Kidney tubule cell (primary cell): ENCODE measurements at regions not wholly inside any gene's neighbourhood (a gene's known extent, or its start where the extent isn't known, plus 50 kb on each side); places are given as distances from the start of the nearest gene placed in this dataset.
"Not testable (repeated sequence)": the region's sequence is repeated elsewhere in the genome, so short reads cannot be mapped to it uniquely, and the experiment has no call there.

Experiments
- DNase-seq: peaks from one replicate; pipeline ENCODE4 v3.0.0-alpha.2; 2018; ENCODE audit warnings: low spot score

DNA sequence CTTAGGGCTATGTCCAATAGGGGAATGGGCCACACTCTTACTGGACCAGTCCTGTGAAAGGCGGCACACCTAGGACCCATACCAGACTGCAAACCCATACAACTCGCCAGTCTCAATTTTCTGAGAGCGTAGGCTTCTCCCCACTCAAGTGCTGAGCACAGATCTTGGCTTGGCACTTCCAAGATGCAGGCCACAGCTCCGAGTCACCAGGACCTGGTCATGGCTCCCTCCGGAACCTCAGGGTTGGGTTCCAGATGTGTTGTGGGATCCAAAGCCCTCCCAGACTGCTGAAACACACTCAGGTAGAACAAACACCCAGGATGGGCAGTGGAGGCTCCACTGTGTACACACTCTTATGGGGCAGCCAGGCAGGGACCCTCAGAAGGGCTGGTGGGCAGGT lies 103.3 kb downstream of the TMEM144 start:
- DNase-seq: no peak

DNA sequence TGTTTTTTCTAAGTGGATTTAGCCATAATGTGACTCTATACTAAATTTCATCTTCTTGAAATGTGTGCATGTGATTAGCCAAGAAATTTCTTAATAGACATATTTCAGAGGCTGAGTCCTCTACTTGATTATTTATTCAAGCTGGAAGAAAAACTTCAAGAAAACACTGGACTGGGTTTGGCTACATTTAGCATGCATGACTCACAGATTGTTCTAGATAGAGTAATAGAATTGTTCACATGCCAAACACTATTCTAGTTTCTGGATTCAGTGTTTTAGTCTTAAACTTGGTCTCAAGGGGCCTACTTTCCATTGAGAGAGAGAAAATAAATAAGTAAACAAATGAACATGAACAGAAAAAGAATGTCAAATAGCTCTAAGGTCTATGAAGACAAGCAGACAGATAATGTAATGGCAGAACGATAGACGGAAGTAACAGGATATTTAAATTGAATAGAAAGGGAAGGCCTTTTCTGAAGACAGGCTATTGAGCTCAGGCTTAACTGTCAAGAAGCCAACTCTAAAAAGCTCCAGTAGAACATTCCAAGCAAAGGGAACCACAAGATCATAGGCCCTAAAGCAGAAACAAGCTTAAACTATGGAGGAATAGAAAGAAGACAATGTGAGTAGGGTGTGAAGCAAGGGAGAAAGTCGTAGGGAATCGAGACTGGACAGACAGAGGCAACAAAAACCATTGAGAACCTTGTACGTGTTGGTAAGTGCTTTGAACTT lies 104.6 kb downstream of the TMEM144 start:
- peak; percentile 71 for DNase-seq

DNA sequence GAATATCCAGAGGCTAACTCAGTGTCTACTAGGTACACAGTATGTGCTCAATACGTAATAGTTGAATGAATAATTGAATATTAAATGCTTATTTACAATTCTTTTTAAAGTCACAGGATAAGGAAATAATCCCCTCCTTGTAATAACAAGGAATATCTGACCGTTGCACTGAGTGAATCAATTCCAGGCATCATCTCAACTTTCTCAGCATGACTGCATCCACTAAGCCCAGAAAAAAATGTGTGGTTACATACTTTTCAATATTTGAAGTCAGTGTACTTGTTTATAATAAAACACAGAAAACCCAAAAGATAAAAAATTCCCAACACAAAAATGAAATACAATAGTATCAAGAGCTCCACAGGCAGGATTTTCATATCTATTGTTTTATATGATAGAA lies 105.4 kb downstream of the TMEM144 start:
- DNase-seq: peak; percentile 24

DNA sequence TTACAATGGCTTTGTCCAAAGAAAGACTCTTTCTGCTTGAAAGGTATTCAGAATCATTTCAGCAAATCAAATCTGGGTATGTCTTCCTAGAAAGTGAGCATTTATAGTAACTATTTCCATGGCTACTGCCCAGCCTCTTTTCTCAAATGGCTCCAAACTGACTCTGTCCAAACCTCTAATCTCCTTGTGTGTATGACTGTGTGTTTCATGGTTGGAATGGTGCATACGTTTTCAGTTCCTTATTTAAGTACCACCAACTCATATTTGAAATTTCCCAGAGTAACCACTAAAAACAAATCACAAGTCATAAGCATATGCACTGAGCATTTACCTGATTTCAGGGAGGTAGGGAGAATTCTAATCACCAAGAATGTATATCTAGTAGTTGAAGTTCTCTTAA lies 106.0 kb downstream of the TMEM144 start:
- DNase-seq: peak; percentile 1

DNA sequence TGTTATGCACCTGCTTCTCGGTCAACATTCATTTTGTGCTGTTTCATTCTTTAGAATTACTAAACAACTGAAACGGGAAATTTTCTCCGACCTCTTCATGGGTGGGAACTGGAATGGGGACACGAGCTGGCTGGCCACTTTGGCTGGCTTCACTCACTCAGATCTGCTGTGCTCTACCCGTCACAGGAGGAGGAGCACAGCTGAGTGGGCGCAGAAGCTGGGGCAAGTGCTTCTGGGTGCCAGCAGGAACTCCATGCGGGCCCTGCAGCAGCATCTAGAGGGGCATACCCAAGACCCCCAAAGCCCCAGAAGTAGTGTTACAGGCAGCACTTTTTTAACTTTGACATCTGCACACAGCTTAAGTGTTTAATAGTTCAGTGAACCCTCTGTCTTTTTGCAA lies 109.6 kb downstream of the TMEM144 start:
- DNase-seq: no peak

DNA sequence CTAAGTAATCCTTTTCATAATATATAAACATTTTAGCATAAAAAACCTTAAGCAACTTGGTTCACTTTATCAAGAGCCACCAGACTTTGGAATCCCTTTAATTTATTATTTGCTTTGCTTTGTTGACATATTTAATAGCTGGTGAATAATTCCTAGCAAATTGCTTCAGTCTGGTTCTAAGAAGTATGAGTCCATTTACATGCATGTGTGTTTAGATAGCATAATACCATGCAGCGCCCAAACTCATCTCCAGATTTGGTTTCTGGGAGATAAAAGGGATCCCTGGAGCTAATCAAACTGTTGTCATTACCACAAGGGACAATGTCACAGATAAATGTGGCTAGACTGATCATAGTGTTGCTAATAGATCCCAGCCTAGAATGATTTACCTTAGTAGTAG lies 111.8 kb downstream of the TMEM144 start:
- no peak for DNase-seq

DNA sequence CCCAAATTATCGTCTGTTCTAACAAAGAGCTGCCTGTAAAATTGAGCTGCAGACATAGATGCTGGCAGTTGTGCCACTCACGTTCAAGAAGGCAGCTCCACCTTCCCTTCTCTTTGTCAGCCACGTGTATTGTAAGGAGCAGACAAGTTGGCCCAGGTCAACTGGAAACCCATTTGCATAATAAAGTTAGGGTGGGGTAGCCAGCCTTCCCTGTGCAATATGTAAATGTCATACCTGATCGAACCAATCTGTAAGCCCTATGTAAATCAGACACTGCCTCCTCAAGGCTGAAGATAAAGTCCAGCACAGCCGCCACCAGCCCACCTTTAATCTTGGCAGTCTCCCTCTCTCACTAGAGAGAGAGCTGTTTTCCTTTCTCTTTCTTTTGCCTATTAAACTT lies 117.2 kb downstream of the TMEM144 start:
- DNase-seq: no peak

DNA sequence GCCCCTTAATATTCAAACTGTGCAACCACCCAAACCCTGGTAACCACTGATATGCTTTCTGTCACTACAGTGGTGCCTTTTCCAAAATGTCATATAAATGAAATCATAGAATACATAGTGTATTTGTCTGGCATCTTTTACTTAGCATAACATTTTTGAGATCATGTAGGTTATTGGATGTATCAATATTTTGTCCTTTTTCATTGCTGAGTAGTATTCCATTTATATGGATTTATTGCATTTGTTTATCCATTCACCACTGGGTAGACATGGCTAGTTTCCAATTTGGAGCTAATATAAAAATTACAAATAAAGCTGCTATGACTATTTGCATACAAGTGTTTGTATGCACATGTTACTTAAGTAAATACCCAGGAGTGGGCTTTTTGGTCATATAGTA lies 121.6 kb downstream of the TMEM144 start:
- no peak for DNase-seq

DNA sequence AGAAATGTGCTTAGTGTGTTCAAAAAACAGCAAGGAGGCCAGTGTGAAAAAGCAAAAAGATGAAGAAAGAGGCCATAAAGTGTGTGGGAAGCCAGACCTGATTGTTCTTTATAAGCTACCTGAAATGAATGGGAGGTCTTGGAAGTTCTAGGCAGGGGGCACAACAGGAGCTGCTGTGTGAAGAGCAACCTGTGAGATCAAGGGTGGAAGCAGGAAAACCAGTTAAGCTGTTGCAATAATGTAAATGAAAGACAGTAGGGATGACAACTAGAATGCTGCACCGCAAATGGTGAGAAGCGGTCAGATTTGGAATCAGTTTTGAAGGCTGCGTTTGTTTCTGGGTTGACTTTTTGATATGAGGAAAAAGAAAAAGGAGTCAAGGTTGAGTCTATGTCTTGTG lies 123.5 kb downstream of the TMEM144 start:
- DNase-seq: no peak

DNA sequence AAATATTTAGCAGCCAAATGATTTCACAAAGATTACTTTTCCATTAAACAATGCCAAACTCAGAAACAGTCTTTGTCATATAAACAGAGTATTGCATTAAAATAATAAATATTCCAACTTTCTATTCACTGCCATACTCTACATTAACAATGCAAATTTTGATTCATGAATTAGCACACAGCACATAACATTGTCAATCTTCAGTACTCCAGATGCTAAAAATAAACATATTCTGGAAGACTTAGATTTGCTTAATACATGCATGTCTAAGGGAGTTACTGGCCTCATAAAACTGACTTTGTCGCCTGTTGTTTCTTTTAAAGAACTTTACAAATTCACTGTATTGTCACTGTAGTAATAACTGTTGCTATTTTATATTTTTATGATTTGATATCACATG lies 131.6 kb downstream of the TMEM144 start:
- no peak for DNase-seq

DNA sequence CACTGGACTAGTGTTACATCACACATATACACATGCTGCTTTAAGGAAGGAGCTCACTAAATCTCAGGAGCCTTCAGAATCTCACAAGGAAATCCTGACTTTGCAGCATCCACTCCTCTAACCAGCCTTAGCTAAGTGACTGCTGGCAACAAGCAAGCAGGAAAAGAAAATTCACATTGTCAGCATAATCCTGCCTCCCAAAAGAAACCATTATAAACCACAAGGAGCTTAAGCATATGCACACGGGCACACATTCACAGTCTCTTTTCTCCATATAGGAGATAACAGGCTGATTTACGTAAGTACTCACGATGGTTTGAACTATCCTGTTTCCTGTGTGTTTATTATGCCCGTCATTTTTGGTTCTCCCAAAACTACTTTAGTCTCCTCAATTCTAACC lies 136.3 kb downstream of the TMEM144 start:
- no peak for DNase-seq

DNA sequence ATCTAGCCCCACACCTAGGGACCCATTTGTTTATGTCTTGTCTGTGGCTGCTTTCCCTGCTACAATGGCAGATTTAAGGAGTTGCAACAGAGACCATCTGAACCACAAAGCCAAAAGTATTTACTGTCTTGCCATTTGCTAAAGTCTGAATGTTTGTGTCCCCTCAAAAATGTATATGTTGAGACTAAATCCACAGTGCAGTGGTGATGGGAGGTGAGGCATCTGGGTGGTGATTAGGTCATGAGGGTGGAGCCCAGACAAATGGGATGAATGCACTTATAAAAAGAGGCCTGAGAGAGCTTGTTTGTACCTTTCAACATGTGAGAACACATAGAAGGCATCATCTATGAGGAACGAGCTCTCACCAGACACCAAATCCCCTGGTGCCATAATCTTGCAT lies 137.3 kb downstream of the TMEM144 start:
- DNase-seq: no peak

DNA sequence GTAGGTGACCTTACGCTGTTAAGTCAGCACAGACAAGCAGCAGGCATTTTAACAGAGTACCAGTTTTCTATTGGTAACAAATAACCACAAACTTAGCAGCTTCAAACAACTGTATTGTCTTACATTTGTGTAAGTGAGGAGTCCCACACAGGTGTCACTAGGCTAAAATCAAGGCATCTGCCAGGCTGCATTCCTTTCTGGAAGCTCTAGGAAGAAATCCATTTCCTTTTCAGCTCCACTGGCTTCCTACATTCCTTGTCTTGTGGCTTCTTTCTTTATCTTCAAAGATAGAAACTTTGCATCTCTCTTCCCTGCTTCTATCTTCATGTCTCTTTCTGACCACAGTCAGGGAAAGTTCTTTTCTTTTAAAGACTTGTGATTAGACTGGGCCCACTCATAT lies 139.9 kb downstream of the TMEM144 start:
- DNase-seq: no peak

DNA sequence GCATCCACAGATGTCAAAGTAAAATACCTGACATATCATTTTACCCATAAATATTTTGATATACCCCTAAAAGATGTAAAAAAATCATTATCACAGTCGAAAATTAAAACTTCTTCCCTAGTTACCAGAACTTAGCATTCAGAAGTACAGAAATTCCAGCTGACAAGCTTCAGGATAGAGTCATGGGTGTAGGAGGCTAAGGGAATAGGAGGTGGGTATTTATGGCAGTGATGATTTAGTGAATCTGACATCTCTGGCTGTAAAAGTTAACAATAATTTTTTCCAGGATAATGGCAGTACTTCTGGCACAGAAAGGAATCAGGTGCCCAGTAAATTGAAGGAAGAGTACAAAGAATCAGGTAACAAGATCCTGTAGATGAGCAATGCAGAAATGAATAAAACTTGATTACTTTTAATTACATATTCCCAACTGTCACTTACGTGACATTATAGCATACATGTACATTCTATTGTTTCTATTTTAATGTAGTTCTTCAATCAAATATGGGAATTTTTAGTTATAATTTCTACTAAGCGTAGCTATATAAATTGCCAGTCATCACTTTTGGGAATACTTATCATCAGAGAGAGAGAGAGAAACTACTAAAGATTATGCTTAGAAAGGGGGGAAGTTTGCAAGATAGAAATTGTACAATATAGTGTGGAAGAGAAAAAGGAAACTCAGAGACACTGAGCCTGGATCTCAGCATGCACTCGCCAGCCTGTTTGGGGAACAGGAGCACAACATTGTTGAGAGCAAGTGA lies 143.4 kb downstream of the TMEM144 start:
- no peak for DNase-seq

DNA sequence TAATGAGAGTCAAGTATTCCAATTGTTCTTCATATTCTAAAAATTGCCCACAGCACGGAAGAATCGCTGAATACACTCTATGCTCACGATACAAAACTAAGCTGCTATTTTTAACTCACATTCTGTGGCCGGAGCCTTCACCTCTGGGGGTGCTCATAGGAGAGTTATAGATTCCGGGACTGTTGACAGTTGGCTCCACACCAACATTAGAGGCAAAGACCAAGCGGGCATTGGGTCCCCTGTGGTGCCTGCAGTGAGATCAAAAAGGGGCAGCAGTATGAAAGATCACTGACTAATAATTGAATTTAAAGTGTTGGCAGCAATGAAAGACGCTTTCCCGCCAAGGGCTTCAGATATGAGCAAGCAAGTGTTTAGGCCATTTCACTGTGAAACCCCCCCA lies 146.0 kb downstream of the TMEM144 start:
- no peak for DNase-seq

DNA sequence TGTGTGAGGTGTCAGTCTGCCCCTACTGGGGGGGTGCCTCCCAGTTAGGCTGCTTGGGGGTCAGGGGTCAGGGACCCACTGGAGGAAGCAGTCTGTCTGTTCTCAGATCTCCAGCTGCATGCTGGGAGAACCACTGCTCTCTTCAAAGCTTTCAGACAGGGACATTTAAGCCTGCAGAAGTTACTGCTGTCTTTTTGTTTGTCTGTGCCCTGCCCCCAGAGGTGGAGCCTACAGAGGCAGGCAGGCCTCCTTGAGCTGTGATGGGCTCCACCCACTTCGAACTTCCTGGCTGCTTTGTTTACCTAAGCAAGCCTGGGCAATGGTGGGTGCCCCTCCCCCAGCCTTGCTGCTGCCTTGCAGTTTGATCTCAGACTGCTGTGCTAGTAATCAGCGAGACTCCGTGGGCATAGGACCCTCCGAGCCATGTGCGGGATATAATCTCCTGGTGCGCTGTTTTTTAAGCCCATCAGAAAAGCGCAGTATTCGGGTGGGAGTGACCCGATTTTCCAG lies 153.7 kb upstream of the RXFP1 start:
- DNase-seq: not testable (repeated sequence)

DNA sequence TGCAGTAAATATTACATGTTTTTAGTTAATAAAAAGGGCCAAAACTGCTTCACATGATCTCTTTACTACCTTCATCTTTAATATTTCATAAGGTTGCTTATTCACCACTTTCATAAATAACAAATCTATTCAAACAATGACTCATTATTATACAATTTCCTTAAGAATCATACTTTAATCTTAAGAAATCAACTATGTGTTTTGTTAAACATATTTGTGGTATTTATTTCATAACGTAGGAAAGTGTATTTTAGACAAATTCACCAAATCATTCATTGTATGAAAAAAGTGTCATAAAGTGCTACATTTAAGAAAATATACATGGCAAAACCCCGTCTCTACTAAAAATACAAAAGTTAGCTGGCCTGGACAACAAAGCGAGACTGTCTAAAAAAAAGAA lies 150.5 kb upstream of the RXFP1 start:
- no peak for DNase-seq

DNA sequence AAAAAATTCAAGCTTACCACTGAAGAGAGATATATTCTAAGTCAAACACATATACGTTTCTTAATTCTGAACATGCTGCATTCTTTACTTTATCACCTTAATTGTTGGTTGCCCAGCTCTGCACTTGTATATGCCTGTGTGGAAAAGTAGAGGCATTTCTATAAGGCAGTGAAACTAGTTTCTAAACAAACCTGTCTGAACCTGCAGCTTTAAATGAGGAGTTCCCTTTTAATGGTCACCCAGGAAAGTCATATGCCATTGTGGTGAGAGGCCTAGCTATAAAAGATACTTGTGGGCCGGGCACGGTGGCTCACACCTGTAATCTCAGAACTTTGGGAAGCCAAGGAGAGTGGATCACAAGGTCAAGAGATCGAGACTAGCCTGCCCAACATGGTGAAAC lies 147.4 kb upstream of the RXFP1 start:
- DNase-seq: no peak

DNA sequence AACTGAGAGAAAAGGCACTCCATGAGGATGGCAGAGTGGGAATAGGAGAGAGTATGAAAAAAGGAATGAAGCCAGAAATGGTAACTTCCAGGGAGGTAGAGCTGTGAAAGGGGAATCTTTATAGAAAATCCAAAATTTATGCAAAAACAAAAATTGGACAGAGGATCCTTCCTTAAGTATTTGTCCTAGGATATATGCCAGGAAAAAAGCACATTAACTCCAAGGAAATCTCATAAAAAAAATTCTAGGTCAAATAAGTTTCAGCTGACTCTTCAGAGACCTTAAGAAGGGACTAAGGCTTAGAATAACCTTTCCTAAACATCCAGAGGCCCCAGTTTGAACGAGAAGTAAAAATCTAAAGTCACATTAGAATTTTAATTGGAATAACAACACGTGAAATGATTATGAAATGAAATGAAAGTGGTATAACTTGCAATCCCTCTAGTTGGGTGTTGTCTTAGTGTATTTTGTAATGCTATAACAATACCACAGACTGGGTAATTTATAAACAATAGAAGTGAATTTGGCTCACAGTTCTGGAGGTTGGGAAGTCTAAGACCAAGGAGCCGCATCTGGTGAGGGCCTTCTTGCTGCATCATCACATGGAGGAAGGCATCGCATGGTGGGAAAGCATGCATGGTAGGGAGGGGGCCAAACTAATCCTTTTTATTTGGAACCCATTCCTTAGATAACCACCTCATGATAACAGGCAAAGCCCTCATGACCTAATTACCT lies 145.4 kb upstream of the RXFP1 start:
- DNase-seq: no peak

DNA sequence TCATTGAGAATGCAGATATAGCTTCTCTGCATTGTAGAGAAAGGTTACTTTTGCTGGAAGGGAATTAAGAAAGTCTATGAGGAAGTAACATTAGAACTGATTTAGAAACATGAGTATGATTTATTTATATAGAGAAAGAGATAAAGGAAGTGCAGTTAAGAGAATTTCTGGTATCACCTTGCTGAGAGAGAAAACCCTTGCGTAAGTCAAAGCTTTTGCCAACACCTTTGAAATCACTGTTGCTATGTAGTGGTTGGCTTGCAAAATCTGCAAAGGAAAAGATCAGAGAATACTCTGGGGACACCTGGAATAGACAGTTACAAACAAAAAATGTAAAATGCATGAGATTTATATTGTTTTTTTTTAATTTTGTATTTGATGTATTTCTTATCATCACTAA lies 137.3 kb upstream of the RXFP1 start:
- no peak for DNase-seq

DNA sequence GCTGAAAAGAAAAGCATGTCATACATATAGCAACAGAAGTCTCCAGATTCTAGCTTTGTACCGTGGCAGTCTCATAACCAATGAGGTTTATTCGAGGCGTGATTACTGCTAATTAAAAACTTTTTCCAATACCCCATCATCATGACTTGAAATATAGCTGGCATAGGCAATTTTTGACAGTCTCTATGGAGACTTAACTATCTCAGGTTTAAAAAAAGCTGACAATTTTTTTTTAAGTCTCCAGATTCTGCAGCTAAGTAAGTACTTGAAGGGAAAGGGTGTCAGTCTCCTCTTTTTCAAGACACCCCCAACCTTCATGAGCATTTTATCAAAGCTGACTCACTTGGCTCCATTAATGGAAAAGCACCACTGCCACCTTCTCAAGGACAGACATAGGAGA lies 126.3 kb upstream of the RXFP1 start:
- no peak for DNase-seq

DNA sequence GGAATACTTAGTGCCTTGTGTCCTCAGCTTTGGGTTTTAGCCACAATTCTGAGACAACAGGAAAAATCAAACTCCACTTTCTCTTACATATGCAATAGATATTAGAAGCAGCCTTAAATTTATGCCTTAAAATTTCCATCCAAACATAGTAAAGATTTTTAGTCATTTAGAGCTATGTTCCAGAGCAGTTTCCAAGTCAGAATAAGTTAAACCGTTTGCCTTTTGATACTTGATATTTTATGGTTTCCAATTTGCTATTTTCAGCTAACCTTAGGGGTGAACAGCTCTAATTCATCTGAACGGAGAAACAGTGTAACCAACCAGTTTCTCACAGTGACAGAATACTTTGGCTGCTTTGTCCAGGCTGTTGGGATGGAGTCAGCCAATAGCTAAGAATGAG lies 125.8 kb upstream of the RXFP1 start:
- no peak for DNase-seq

DNA sequence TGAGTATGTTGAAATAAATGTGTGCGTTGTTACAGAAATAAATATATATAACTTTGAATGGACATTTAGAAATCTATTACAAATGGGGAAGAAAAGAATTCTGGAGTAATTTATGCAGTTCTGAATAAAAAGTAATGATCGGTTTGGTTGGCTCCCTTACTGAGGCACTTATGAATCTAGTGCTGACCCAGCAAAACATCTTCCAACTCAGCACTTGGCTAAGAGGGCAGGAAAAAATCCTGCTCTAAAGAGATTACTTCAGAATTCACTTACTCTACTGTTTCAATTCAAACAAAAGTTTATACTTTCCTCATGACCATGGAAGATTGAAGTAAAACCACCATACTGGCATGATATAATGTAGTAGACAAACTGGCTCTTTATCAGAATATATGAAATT lies 123.9 kb upstream of the RXFP1 start:
- DNase-seq: no peak
